ENCODE measurements at regions not wholly inside any gene's neighbourhood (a gene's known extent, or its start where the extent isn't known, plus 50 kb on each side); places are given as distances from the start of the nearest gene placed in this dataset.

GRCh38 chr13:34805347-34805746 lies 136.7 kb upstream of the NBEA start:
- TF ChIP-seq CTCF (IDR thresholded peaks at IDR 0.05) (no peak), ZFX (IDR thresholded peaks at IDR 0.05; ENCODE audit: borderline replicate concordance) (no peak)

Data from 22Rv1 (cell line).